Suprapubic skin (tissue), 4 donors: ENCODE measurements at regions not wholly inside any gene's neighbourhood (a gene's known extent, or its start where the extent isn't known, plus 50 kb on each side); places are given as distances from the start of the nearest gene placed in this dataset.

Experiments used
- CTCF ChIP-seq, 2 donors: fragments of 200-600 bp in 1 of 2; fragments of 450-650 bp in 1 of 2; sonication (generic) in 1 of 2; IDR thresholded peaks; one replicate each; pipeline ENCODE4 v1.5.1; 2016 to 2019; ENCODE audit warnings: antibody characterized with exemption in 2 of 2, mild to moderate bottlenecking in 1 of 2, moderate library complexity in 1 of 2
- POLR2A ChIP-seq, 2 donors: fragments of 450-650 bp; IDR thresholded peaks; one replicate each; pipeline ENCODE4 v1.6.1; 2017; ENCODE audit warnings: antibody characterized with exemption in 2 of 2, mild to moderate bottlenecking in 2 of 2, moderate library complexity in 2 of 2
- POLR2AphosphoS5 ChIP-seq, 3 donors: sonication (generic); formaldehyde crosslinking; IDR thresholded peaks; one replicate each; pipeline ENCODE4 v1.6.1; 2017; ENCODE audit warnings: antibody characterized with exemption in 3 of 3

DNA sequence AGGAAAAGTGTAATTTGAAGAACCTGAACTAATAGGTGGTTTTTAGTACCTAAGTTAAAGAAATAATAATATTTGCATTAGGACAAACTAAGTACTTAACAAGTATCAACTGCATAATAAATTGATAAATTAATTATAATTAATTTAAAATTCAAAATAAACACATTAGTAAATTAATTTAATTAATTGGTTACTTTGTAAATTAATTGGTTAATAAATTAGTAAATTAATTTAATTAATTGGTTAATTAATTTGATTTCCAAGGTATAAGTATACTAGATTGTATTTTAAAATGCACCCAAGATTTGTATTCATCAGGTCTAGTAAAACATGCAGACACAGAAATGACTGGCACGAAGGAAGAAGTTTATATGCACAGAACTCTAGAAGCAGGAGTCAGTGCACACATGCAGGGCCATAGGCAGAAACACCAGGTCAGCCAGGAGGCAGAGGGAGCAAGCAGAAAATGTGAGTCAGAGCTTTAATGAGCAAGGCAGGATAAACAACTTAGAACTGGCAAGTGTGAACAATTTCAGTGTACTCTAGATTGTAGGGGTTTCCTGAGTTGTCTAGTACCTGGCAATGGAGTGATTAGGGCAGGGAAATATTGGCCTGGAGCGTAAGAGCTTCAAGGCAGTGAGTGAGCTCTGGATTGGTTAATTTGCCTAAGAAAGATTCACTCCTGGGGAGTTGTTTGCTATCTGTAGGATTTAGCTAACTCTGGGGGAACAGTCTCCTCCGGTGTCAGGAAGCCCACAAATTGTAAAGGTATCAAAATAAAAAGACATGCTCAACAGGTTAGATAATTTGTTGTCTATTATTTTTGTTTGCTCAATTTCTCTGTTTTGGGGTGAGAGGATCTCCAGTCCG lies 665.7 kb downstream of the MRPL39 start:
- TF ChIP-seq CTCF (IDR thresholded peaks at IDR 0.05) = no peak
- TF ChIP-seq POLR2A (IDR thresholded peaks at IDR 0.05) = no peak
- TF ChIP-seq POLR2AphosphoS5 (IDR thresholded peaks at IDR 0.05) = peak in 1 of 3 donors; percentile 64
